Testis (tissue), 2 donors: ENCODE measurements at regions not wholly inside any gene's neighbourhood (a gene's known extent, or its start where the extent isn't known, plus 50 kb on each side); places are given as distances from the start of the nearest gene placed in this dataset.

ENCODE experiments used
- POLR2A ChIP-seq: fragments of 450-650 bp; IDR thresholded peaks from one replicate; pipeline ENCODE4 v1.6.1; 2017; ENCODE audit warnings: antibody characterized with exemption, mild to moderate bottlenecking, moderate library complexity
- TF ChIP-seq, protein P1 (sequence below), 3 experiments: fragments of 450-650 bp in 2 of 3; fragments of 200-600 bp in 1 of 3; sonication (generic) in 1 of 3; IDR thresholded peaks; one replicate each; pipeline ENCODE4 v1.5.1; 2016 to 2019; ENCODE audit warnings: antibody characterized with exemption in 3 of 3, mild to moderate bottlenecking in 2 of 3, moderate library complexity in 1 of 3

DNA sequence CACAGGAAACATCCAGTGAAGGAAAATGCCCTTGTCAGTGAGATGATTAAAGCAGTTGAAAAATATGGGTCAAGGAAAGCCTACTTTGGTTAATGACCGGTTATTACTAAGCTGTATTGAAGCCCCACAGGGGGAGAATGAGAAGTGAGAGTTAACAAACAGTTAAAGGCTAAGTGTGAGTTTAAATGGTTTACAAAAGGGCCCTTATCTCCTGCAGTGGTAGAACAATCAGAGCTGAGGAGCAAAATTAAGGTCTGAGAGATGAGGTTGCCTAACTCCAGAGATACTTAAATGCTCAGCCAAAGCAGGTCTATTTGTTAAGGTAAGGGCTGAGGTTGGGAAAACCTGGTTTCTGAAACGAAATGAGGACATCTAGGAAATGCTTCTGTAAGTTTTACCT lies 75.1 kb upstream of the FER start:
- TF ChIP-seq, protein P1, sequence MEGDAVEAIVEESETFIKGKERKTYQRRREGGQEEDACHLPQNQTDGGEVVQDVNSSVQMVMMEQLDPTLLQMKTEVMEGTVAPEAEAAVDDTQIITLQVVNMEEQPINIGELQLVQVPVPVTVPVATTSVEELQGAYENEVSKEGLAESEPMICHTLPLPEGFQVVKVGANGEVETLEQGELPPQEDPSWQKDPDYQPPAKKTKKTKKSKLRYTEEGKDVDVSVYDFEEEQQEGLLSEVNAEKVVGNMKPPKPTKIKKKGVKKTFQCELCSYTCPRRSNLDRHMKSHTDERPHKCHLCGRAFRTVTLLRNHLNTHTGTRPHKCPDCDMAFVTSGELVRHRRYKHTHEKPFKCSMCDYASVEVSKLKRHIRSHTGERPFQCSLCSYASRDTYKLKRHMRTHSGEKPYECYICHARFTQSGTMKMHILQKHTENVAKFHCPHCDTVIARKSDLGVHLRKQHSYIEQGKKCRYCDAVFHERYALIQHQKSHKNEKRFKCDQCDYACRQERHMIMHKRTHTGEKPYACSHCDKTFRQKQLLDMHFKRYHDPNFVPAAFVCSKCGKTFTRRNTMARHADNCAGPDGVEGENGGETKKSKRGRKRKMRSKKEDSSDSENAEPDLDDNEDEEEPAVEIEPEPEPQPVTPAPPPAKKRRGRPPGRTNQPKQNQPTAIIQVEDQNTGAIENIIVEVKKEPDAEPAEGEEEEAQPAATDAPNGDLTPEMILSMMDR (IDR thresholded peaks at IDR 0.05) = no peak
- no peak for TF ChIP-seq POLR2A
